ENCODE measurements at regions not wholly inside any gene's neighbourhood (a gene's known extent, or its start where the extent isn't known, plus 50 kb on each side); places are given as distances from the start of the nearest gene placed in this dataset.

DNA sequence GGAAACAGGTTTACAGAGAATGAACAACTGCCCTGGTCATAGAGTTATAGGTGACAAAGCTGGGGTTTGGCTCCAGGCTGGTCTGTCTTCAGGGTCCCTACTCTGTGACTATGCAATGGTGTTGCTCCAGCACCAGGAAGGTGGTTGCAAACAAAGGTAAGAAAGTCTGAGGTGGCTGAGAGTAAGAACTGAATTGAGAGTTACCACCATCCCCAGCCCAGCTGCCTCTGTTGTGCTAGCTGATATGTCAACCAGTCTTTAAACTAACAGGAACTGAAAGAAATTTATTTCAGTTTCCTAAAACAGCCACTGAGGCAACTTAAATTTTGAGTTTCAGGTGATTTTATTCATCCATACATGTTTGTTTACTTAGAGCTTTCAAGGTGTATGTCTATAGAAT lies 111.0 kb upstream of the LRIG3 start:
- H3K36me3 ChIP-seq (ENCODE audit: insufficient read depth, low read length): no peaks in the 10 kb centered on the region
- no peaks in the 10 kb centered on the region for H3K27me3 ChIP-seq (ENCODE audit: insufficient read depth, low read length)
- no peak overlapping the region for H2AFZ ChIP-seq (ENCODE audit: low read length)
- no peak overlapping the region for H3K4me3 ChIP-seq (ENCODE audit: insufficient read depth, low read length)
- DNase-seq (ENCODE audit: insufficient read length, low spot score, missing footprints): no peak
- TF ChIP-seq, protein P1, sequence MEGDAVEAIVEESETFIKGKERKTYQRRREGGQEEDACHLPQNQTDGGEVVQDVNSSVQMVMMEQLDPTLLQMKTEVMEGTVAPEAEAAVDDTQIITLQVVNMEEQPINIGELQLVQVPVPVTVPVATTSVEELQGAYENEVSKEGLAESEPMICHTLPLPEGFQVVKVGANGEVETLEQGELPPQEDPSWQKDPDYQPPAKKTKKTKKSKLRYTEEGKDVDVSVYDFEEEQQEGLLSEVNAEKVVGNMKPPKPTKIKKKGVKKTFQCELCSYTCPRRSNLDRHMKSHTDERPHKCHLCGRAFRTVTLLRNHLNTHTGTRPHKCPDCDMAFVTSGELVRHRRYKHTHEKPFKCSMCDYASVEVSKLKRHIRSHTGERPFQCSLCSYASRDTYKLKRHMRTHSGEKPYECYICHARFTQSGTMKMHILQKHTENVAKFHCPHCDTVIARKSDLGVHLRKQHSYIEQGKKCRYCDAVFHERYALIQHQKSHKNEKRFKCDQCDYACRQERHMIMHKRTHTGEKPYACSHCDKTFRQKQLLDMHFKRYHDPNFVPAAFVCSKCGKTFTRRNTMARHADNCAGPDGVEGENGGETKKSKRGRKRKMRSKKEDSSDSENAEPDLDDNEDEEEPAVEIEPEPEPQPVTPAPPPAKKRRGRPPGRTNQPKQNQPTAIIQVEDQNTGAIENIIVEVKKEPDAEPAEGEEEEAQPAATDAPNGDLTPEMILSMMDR (IDR thresholded peaks at IDR 0.05; ENCODE audit: extremely low read depth, low read depth, low read length): no peak
- H3K4me1 ChIP-seq (ENCODE audit: insufficient read depth, low read length): no peaks in the 10 kb centered on the region
- H3K4me2 ChIP-seq (ENCODE audit: insufficient read depth, low read length): no peak overlapping the region
- no peak overlapping the region for H3K27ac ChIP-seq (ENCODE audit: low read depth, low read length)
- no peaks in the 10 kb centered on the region for H4K20me1 ChIP-seq (ENCODE audit: insufficient read depth, low read length)
- H3K9me3 ChIP-seq (ENCODE audit: low read depth, low read length): no peaks in the 10 kb centered on the region
- H3K79me2 ChIP-seq (ENCODE audit: insufficient read depth, low read length): no peaks in the 10 kb centered on the region

DNA sequence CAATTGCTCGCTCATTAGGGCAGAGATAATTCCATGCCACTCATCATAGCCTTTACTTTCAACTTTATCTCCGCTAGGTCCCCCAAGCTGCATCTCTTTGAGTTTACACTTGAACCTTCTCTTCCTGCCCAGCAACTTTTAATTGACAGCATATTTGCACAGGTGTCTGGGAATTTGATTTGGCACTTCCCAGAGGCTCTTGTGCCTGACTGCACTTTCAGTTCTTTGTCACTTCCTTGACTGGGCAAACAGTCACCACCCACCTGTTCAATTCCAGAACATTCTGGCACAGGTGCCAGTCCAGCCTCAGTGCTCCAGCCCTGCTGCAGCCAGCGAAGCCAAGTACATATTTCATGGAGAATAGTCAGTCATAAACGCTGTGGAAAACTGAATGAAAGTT lies 110.1 kb upstream of the LRIG3 start:
- H3K27ac ChIP-seq (ENCODE audit: low read depth, low read length): no peak overlapping the region
- H3K4me2 ChIP-seq (ENCODE audit: insufficient read depth, low read length): no peak overlapping the region
- H3K9me3 ChIP-seq (ENCODE audit: low read depth, low read length): no peaks in the 10 kb centered on the region
- H3K27me3 ChIP-seq (ENCODE audit: insufficient read depth, low read length): no peaks in the 10 kb centered on the region
- H3K79me2 ChIP-seq (ENCODE audit: insufficient read depth, low read length): no peaks in the 10 kb centered on the region
- no peaks in the 10 kb centered on the region for H3K4me1 ChIP-seq (ENCODE audit: insufficient read depth, low read length)
- H2AFZ ChIP-seq (ENCODE audit: low read length): no peak overlapping the region
- DNase-seq (ENCODE audit: insufficient read length, low spot score, missing footprints): no peak
- no peaks in the 10 kb centered on the region for H3K36me3 ChIP-seq (ENCODE audit: insufficient read depth, low read length)
- TF ChIP-seq, protein P1 (IDR thresholded peaks at IDR 0.05; ENCODE audit: extremely low read depth, low read depth, low read length): no peak
- H4K20me1 ChIP-seq (ENCODE audit: insufficient read depth, low read length): no peaks in the 10 kb centered on the region
- H3K4me3 ChIP-seq (ENCODE audit: insufficient read depth, low read length): no peak overlapping the region

DNA sequence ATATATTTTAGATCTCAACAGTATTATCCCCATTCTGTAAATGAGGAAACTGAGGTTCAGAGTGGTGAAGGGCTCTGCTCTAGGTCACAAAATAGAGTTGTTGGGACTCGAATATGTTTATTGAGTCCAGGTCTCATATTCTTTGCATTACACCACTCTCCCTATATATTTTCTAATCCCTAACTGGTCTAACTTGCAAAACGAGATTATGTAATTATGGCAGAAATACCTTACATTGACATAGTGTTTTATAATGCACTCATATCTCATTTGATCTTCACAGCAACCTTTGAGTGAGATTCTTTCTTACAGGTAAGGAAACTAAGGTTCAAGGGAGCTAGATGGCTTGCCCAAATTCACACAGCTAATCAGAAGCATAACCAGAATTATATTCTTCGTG lies 106.9 kb upstream of the LRIG3 start:
- Histone ChIP-seq H3K9me3 (ENCODE audit: low read depth, low read length) (no peaks in the 10 kb centered on the region), H3K27ac (ENCODE audit: low read depth, low read length) (no peak overlapping the region), H3K4me2 (ENCODE audit: insufficient read depth, low read length) (no peak overlapping the region), H2AFZ (ENCODE audit: low read length) (no peak overlapping the region), H3K36me3 (ENCODE audit: insufficient read depth, low read length) (no peaks in the 10 kb centered on the region), H3K27me3 (ENCODE audit: insufficient read depth, low read length) (no peaks in the 10 kb centered on the region), H4K20me1 (ENCODE audit: insufficient read depth, low read length) (no peaks in the 10 kb centered on the region), H3K79me2 (ENCODE audit: insufficient read depth, low read length) (no peaks in the 10 kb centered on the region), H3K4me3 (ENCODE audit: insufficient read depth, low read length) (no peak overlapping the region), H3K4me1 (ENCODE audit: insufficient read depth, low read length) (no peaks in the 10 kb centered on the region)
- TF ChIP-seq, protein P1 (IDR thresholded peaks at IDR 0.05; ENCODE audit: extremely low read depth, low read depth, low read length): no peak
- DNase-seq (ENCODE audit: insufficient read length, low spot score, missing footprints): no peak

DNA sequence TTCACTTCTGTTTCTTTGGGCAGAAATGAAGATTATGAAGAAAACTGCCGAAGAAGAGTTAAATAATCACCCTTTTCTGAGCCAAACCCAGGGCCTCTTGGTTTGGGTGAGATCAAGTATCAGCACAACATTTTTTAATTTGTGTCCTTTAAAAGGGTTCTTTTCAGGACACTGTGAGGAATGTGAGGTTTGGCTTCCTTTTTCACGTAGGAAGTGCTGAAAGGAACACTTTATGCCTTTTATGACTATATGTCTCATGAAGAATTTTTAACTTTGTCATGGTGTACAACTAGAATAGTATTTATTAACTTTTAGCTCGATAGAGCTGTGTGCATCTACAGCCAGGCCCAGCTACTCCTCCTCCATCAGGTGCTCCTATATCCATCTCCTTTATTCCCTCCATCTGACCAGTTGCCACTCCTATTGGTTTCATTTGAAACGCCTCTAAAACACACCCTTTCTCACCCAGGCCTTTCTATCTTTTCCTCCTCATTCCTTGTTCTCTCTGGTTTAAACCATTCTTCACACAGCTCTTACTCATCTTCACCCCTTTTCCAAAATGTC lies 103.6 kb upstream of the LRIG3 start:
- H2AFZ ChIP-seq (ENCODE audit: low read length): peak overlapping the region; percentile 13
- H3K9me3 ChIP-seq (ENCODE audit: low read depth, low read length): no peaks in the 10 kb centered on the region
- no peaks in the 10 kb centered on the region for H3K79me2 ChIP-seq (ENCODE audit: insufficient read depth, low read length)
- H3K4me3 ChIP-seq (ENCODE audit: insufficient read depth, low read length): no peak overlapping the region
- no peaks in the 10 kb centered on the region for H4K20me1 ChIP-seq (ENCODE audit: insufficient read depth, low read length)
- no peak overlapping the region for H3K4me2 ChIP-seq (ENCODE audit: insufficient read depth, low read length)
- H3K4me1 ChIP-seq (ENCODE audit: insufficient read depth, low read length): no peaks in the 10 kb centered on the region
- no peaks in the 10 kb centered on the region for H3K36me3 ChIP-seq (ENCODE audit: insufficient read depth, low read length)
- H3K27me3 ChIP-seq (ENCODE audit: insufficient read depth, low read length): no peaks in the 10 kb centered on the region
- no peak for DNase-seq (ENCODE audit: insufficient read length, low spot score, missing footprints)
- no peak overlapping the region for H3K27ac ChIP-seq (ENCODE audit: low read depth, low read length)
- TF ChIP-seq, protein P1 (IDR thresholded peaks at IDR 0.05; ENCODE audit: extremely low read depth, low read depth, low read length): no peak

All from osteoblast (primary cell).